ENCODE measurements at regions not wholly inside any gene's neighbourhood (a gene's known extent, or its start where the extent isn't known, plus 50 kb on each side); places are given as distances from the start of the nearest gene placed in this dataset.

GRCh38 chr13:104065328-104065727 lies 999.1 kb upstream of the SLC10A2 start:
- Histone ChIP-seq H3K9me3 (no peaks in the 10 kb centered on the region), H3K4me3 (replicated peaks in 1 of 3) (no peak overlapping the region), H3K36me3 (no peaks in the 10 kb centered on the region), H3K27ac (no peak overlapping the region), H3K27me3 (no peaks in the 10 kb centered on the region), H3K4me1 (no peaks in the 10 kb centered on the region)
- no peak for TF ChIP-seq CTCF (IDR thresholded peaks at IDR 0.05)
- no peak for DNase-seq
- intact Hi-C loops (cut with DNase I) = no loop called here
- 85 to 89% methylated on average over 2 of the region's 2 CpGs for WGBS, 2 donors

- intact Hi-C loops (cut with DNase I) = no loop called here
- no peak for DNase-seq
- H3K36me3 ChIP-seq = no peaks in the 10 kb centered on the region
Observed at GRCh38 chr13:104057861-104058260, 991.6 kb upstream of the SLC10A2 start.

GRCh38 chr13:104045907-104046306 lies 979.7 kb upstream of the SLC10A2 start:
- WGBS, 2 donors = 42 to 51% methylated on average over 1 of the region's 1 CpG
- no peaks in the 10 kb centered on the region for H3K27me3 ChIP-seq
- no peak overlapping the region for H3K4me3 ChIP-seq (replicated peaks in 1 of 3)
- intact Hi-C loops (cut with DNase I) = no loop called here
- no peak for DNase-seq
- no peak for TF ChIP-seq POLR2A (IDR thresholded peaks at IDR 0.05)
- TF ChIP-seq CTCF (IDR thresholded peaks at IDR 0.05) = no peak
- H3K9me3 ChIP-seq = no peaks in the 10 kb centered on the region
- H3K36me3 ChIP-seq = no peaks in the 10 kb centered on the region
- H3K27ac ChIP-seq = no peak overlapping the region
- H3K4me1 ChIP-seq = no peaks in the 10 kb centered on the region

More at GRCh38 chr13:104057861-104058260, 991.6 kb upstream of the SLC10A2 start:
- Histone ChIP-seq H3K4me1 (no peaks in the 10 kb centered on the region), H3K4me3 (replicated peaks in 1 of 3) (no peak overlapping the region), H3K27me3 (no peaks in the 10 kb centered on the region), H3K9me3 (no peaks in the 10 kb centered on the region), H3K27ac (no peak overlapping the region)
- WGBS, 2 donors = 91% methylated on average over 4 of the region's 4 CpGs
- TF ChIP-seq CTCF (IDR thresholded peaks at IDR 0.05) (no peak), POLR2A (IDR thresholded peaks at IDR 0.05) (no peak)

- WGBS, 2 donors = 61 to 66% methylated on average over 2 of the region's 2 CpGs
- intact Hi-C loops (cut with DNase I) = no loop called here
- no peaks in the 10 kb centered on the region for H3K27me3 ChIP-seq
- TF ChIP-seq POLR2A (IDR thresholded peaks at IDR 0.05) (no peak), CTCF (IDR thresholded peaks at IDR 0.05) (no peak)
- H3K4me3 ChIP-seq (replicated peaks in 1 of 3) = no peak overlapping the region
- no peaks in the 10 kb centered on the region for H3K4me1 ChIP-seq
- H3K27ac ChIP-seq = no peak overlapping the region
- H3K36me3 ChIP-seq = no peaks in the 10 kb centered on the region
- H3K9me3 ChIP-seq = no peaks in the 10 kb centered on the region
- no peak for DNase-seq
Observed at GRCh38 chr13:104043184-104043583, 977.0 kb upstream of the SLC10A2 start.

GRCh38 chr13:104034891-104035290 lies 968.7 kb upstream of the SLC10A2 start:
- Histone ChIP-seq H3K36me3 (no peaks in the 10 kb centered on the region), H3K27me3 (no peaks in the 10 kb centered on the region), H3K4me3 (replicated peaks in 1 of 3) (no peak overlapping the region), H3K27ac (no peak overlapping the region), H3K4me1 (no peaks in the 10 kb centered on the region), H3K9me3 (no peaks in the 10 kb centered on the region)
- no peak for DNase-seq
- no peak for TF ChIP-seq CTCF (IDR thresholded peaks at IDR 0.05)
- no peak for TF ChIP-seq POLR2A (IDR thresholded peaks at IDR 0.05)
- WGBS, 2 donors = 85 to 86% methylated on average over 2 of the region's 2 CpGs
- intact Hi-C loops (cut with DNase I) = no loop called here

All from thyroid gland (tissue), 4 donors.